Esophagus (tissue), 2 donors: ENCODE measurements at regions not wholly inside any gene's neighbourhood (a gene's known extent, or its start where the extent isn't known, plus 50 kb on each side); places are given as distances from the start of the nearest gene placed in this dataset.

Experiments
- H3K27ac ChIP-seq, 2 donors: one replicate each; pipeline ENCODE4 v1.5.1; 2013; ENCODE audit warnings: low read depth in 2 of 2, mild to moderate bottlenecking in 2 of 2, inconsistent platforms in 1 of 2, low read length in 1 of 2, moderate library complexity in 1 of 2
- H3K27me3 ChIP-seq, 2 donors: one replicate each; pipeline ENCODE4 v1.6.1; 2013; ENCODE audit warnings: low read length in 2 of 2, control low read depth in 1 of 2, mild to moderate bottlenecking in 1 of 2; ENCODE audit not compliant: insufficient read depth in 2 of 2, control insufficient read depth in 1 of 2
- H3K36me3 ChIP-seq, 2 donors: one replicate each; pipeline ENCODE4 v1.6.1; 2013; ENCODE audit warnings: low read length in 1 of 2; ENCODE audit not compliant: control insufficient read depth in 2 of 2, insufficient read depth in 2 of 2
- H3K4me1 ChIP-seq, 2 donors: one replicate each; pipeline ENCODE4 v1.6.1; 2013; ENCODE audit warnings: low read length in 1 of 2; ENCODE audit not compliant: control insufficient read depth in 2 of 2, insufficient read depth in 2 of 2
- H3K4me3 ChIP-seq, 2 donors: one replicate each; pipeline ENCODE4 v1.5.1; 2013; ENCODE audit warnings: low read length in 2 of 2, mild to moderate bottlenecking in 2 of 2, low read depth in 1 of 2, moderate library complexity in 1 of 2
- H3K9me3 ChIP-seq, 2 donors: one replicate each; pipeline ENCODE4 v1.6.1; 2013; ENCODE audit warnings: mild to moderate bottlenecking in 2 of 2, low read depth in 1 of 2, low read length in 1 of 2, moderate library complexity in 1 of 2; ENCODE audit not compliant: control insufficient read depth in 2 of 2, insufficient read depth in 1 of 2
- WGBS, 2 donors: extraction: QIAGEN DNeasy Blood & Tissue Kit; methylation state at CpG; one replicate each; pipeline ENCODE4 v1.1.7; 2013; 5-methylcytosine and 5-hydroxymethylcytosine counted together
- donor health status: healthy with polysubstance abuse.
- donor health status: Bipolar disorder and iron deficiency.

- 25 to 34% methylated on average over 3 of the region's 3 CpGs for WGBS, 2 donors
- Histone ChIP-seq H3K27me3 (no peaks in the 10 kb centered on the region), H3K4me1 (no peaks in the 10 kb centered on the region), H3K4me3 (no peak overlapping the region), H3K9me3 (peaks cover 0 to 4% of the 10 kb centered on the region in 2 donors), H3K27ac (no peak overlapping the region), H3K36me3 (no peaks in the 10 kb centered on the region)
Measured at GRCh38 chr12:13851828-13852227, 129.6 kb downstream of the GRIN2B start.

- Histone ChIP-seq H3K36me3 (no peaks in the 10 kb centered on the region), H3K4me1 (no peaks in the 10 kb centered on the region), H3K9me3 (peaks cover 0 to 4% of the 10 kb centered on the region in 2 donors), H3K4me3 (no peak overlapping the region), H3K27ac (no peak overlapping the region), H3K27me3 (no peaks in the 10 kb centered on the region)
- WGBS, 2 donors, result 62 to 63% methylated on average over 3 of the region's 3 CpGs
Measured at GRCh38 chr12:13849456-13849855, 131.9 kb downstream of the GRIN2B start.

GRCh38 chr12:13843841-13844240 lies 137.6 kb downstream of the GRIN2B start:
- Histone ChIP-seq H3K9me3 (no peaks in the 10 kb centered on the region), H3K27ac (no peak overlapping the region), H3K4me3 (no peak overlapping the region), H3K27me3 (no peaks in the 10 kb centered on the region), H3K36me3 (no peaks in the 10 kb centered on the region), H3K4me1 (no peaks in the 10 kb centered on the region)
- WGBS, 2 donors, result 73 to 85% methylated on average over 1 of the region's 1 CpG

- WGBS, 2 donors, result 84 to 86% methylated on average over 7 of the region's 7 CpGs
- no peak overlapping the region for H3K27ac ChIP-seq
- no peaks in the 10 kb centered on the region for H3K4me1 ChIP-seq
- no peaks in the 10 kb centered on the region for H3K27me3 ChIP-seq
- H3K9me3 ChIP-seq, result no peaks in the 10 kb centered on the region
- no peaks in the 10 kb centered on the region for H3K36me3 ChIP-seq
- H3K4me3 ChIP-seq, result no peak overlapping the region
Measured at GRCh38 chr12:13841358-13841757, 140.0 kb downstream of the GRIN2B start.

GRCh38 chr12:13839365-13840336 lies 141.8 kb downstream of the GRIN2B start:
- Histone ChIP-seq H3K27ac (no peak overlapping the region), H3K4me3 (no peak overlapping the region), H3K9me3 (no peaks in the 10 kb centered on the region), H3K4me1 (no peaks in the 10 kb centered on the region), H3K36me3 (no peaks in the 10 kb centered on the region), H3K27me3 (no peaks in the 10 kb centered on the region)
- WGBS, 2 donors, result 74 to 76% methylated on average over 11 of the region's 11 CpGs

- Histone ChIP-seq H3K9me3 (no peaks in the 10 kb centered on the region), H3K27me3 (no peaks in the 10 kb centered on the region), H3K36me3 (no peaks in the 10 kb centered on the region), H3K27ac (no peak overlapping the region), H3K4me1 (no peaks in the 10 kb centered on the region), H3K4me3 (no peak overlapping the region)
- 53 to 76% methylated on average over 3 of the region's 3 CpGs for WGBS, 2 donors
Measured at GRCh38 chr12:13836099-13836498, 145.3 kb downstream of the GRIN2B start.

- no peak overlapping the region for H3K27ac ChIP-seq
Measured at GRCh38 chr12:13835652-13836051, 145.8 kb downstream of the GRIN2B start.

GRCh38 chr12:13834241-13834640 lies 147.2 kb downstream of the GRIN2B start:
- H3K9me3 ChIP-seq, result no peaks in the 10 kb centered on the region
- no peaks in the 10 kb centered on the region for H3K4me1 ChIP-seq
- H3K36me3 ChIP-seq, result no peaks in the 10 kb centered on the region
- no peak overlapping the region for H3K27ac ChIP-seq
- H3K27me3 ChIP-seq, result no peaks in the 10 kb centered on the region
- H3K4me3 ChIP-seq, result no peak overlapping the region
- WGBS, 2 donors, result 78 to 79% methylated on average over 5 of the region's 5 CpGs

More at GRCh38 chr12:13835652-13836051, 145.8 kb downstream of the GRIN2B start:
- WGBS, 2 donors, result 85 to 94% methylated on average over 1 of the region's 1 CpG
- no peaks in the 10 kb centered on the region for H3K4me1 ChIP-seq
- no peak overlapping the region for H3K4me3 ChIP-seq
- no peaks in the 10 kb centered on the region for H3K36me3 ChIP-seq
- H3K27me3 ChIP-seq, result no peaks in the 10 kb centered on the region
- H3K9me3 ChIP-seq, result no peaks in the 10 kb centered on the region

GRCh38 chr12:13817131-13817530 lies 164.3 kb downstream of the GRIN2B start:
- Histone ChIP-seq H3K4me3 (no peak overlapping the region), H3K4me1 (no peaks in the 10 kb centered on the region), H3K27ac (no peak overlapping the region), H3K27me3 (no peaks in the 10 kb centered on the region), H3K36me3 (no peaks in the 10 kb centered on the region), H3K9me3 (no peaks in the 10 kb centered on the region)
- WGBS, 2 donors, result 58 to 60% methylated on average over 7 of the region's 7 CpGs

- Histone ChIP-seq H3K27ac (no peak overlapping the region), H3K27me3 (no peaks in the 10 kb centered on the region), H3K36me3 (no peaks in the 10 kb centered on the region), H3K4me1 (no peaks in the 10 kb centered on the region), H3K4me3 (no peak overlapping the region), H3K9me3 (no peaks in the 10 kb centered on the region)
- WGBS, 2 donors, result 69 to 86% methylated on average over 2 of the region's 2 CpGs
Measured at GRCh38 chr12:13816394-13816793, 165.0 kb downstream of the GRIN2B start.
